NT2/D1 (cell line): ENCODE measurements at regions not wholly inside any gene's neighbourhood (a gene's known extent, or its start where the extent isn't known, plus 50 kb on each side); places are given as distances from the start of the nearest gene placed in this dataset.

Experiments used
- SUZ12 ChIP-seq: IDR thresholded peaks from 2 replicates; pipeline ENCODE4 v1.6.1; 2011; ENCODE audit not compliant: insufficient read length, insufficient read depth; ENCODE audit errors: extremely low read depth
- YY1 ChIP-seq: IDR thresholded peaks from 2 replicates; pipeline ENCODE4 v1.6.1; 2011; ENCODE audit not compliant: insufficient read length, insufficient read depth

DNA sequence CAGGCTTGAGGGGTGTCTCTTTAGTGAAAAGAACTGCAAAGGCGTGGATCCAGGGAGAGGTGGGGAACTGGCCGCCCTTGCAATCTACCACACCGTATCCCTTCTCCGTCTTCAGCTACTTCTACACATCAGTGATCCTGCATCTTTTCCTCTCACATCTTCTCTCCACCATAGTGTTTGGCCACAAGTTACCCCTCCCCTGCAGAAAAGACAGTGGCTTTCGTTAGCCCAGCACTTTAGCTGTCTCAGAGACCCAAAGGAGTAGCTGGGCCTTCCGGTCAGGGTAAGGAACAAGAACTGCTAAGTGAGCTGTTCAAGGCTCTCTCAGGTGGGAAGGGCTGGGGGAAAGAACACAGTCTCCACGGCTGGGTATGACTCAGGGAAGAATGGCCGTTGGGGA lies 158.4 kb downstream of the NDUFA12 start:
- TF ChIP-seq SUZ12: no peak
- TF ChIP-seq YY1: no peak
